Lower leg skin (tissue), 3 donors: ENCODE measurements at regions not wholly inside any gene's neighbourhood (a gene's known extent, or its start where the extent isn't known, plus 50 kb on each side); places are given as distances from the start of the nearest gene placed in this dataset.

Experiments used
- POLR2A ChIP-seq, 2 donors: fragments of 450-650 bp; IDR thresholded peaks; one replicate each; pipeline ENCODE4 v1.6.1; 2016 to 2017; ENCODE audit warnings: antibody characterized with exemption in 2 of 2, mild to moderate bottlenecking in 1 of 2, moderate library complexity in 1 of 2
- TF ChIP-seq, protein P1 (sequence below), 3 donors: fragments of 450-650 bp; IDR thresholded peaks; one replicate each; pipeline ENCODE4 v1.5.1; 2016; ENCODE audit warnings: antibody characterized with exemption in 3 of 3, mild to moderate bottlenecking in 3 of 3, moderate library complexity in 2 of 3

DNA sequence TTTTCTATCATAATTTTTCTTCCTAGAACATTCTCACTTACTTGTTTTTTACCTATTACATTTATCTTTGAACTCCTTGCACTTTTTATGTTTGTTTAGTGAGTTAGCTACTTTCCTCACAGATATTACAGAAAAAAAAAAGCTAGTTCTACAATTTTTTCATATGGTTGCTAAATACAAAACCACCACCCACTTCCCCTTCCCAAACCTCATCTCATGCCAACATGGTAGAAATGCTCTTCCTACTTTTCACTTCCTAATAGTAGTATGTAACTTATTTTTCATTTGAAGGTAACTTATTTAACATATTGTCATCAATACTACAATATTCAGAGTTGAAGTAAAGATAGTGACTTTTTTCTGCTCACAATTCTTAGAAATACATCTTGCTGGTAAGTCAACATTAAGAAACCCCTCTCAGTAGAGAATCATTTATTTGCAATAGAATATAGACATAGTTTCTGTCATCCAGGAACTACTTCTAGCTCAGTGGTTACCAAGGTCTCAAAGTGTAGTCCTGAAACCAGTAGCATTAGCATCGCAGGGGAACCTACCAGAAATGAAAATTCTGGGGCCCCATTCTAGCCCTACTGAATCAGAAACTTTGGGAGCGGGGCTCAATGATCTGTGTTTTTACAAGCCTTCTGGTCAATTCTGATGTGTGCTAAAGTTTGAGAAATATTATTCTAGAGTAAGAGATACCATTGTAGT lies 1124.6 kb downstream of the DTWD2 start:
- TF ChIP-seq, protein P1, sequence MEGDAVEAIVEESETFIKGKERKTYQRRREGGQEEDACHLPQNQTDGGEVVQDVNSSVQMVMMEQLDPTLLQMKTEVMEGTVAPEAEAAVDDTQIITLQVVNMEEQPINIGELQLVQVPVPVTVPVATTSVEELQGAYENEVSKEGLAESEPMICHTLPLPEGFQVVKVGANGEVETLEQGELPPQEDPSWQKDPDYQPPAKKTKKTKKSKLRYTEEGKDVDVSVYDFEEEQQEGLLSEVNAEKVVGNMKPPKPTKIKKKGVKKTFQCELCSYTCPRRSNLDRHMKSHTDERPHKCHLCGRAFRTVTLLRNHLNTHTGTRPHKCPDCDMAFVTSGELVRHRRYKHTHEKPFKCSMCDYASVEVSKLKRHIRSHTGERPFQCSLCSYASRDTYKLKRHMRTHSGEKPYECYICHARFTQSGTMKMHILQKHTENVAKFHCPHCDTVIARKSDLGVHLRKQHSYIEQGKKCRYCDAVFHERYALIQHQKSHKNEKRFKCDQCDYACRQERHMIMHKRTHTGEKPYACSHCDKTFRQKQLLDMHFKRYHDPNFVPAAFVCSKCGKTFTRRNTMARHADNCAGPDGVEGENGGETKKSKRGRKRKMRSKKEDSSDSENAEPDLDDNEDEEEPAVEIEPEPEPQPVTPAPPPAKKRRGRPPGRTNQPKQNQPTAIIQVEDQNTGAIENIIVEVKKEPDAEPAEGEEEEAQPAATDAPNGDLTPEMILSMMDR (IDR thresholded peaks at IDR 0.05), result no peak
- no peak for TF ChIP-seq POLR2A (IDR thresholded peaks at IDR 0.05)
